A673 (cell line): ENCODE measurements at regions not wholly inside any gene's neighbourhood (a gene's known extent, or its start where the extent isn't known, plus 50 kb on each side); places are given as distances from the start of the nearest gene placed in this dataset.

Source experiments
- EZH2 ChIP-seq: fragments of 200-600 bp; sonication (generic); IDR thresholded peaks from 2 replicates; pipeline ENCODE4 v1.6.1; 2017; ENCODE audit warnings: borderline replicate concordance, low read depth, mild to moderate bottlenecking, mixed read lengths, antibody characterized with exemption, low read length; ENCODE audit not compliant: poor library complexity, severe bottlenecking
- TF ChIP-seq, protein P1 (sequence below): fragments of 300-800, 200-600 bp; sonication (generic); conservative IDR thresholded peaks from 2 replicates; pipeline ENCODE4 v1.5.1; 2017; ENCODE audit warnings: low read depth, mild to moderate bottlenecking, antibody characterized with exemption, low read length, moderate library complexity, mixed read lengths

DNA sequence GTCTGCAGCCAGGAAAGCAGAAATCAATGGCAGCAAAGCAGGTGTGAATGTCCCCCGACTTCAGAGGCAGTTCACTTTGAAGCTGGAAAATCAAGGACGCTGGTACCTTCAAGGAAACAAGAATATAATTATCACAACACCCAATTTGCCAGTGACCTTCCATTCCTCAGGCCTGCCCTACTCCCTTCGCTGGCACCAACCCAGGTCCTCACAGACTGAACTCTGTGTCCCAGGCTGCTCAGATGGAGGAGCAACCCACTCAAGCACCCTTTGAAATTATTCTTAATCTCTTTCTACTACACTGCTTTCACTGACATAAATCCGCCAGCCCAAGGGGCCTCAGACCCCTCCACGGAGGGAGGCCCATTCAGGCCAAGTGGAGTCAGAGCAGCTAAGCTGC lies 64.7 kb upstream of the WT1 start:
- TF ChIP-seq, protein P1, sequence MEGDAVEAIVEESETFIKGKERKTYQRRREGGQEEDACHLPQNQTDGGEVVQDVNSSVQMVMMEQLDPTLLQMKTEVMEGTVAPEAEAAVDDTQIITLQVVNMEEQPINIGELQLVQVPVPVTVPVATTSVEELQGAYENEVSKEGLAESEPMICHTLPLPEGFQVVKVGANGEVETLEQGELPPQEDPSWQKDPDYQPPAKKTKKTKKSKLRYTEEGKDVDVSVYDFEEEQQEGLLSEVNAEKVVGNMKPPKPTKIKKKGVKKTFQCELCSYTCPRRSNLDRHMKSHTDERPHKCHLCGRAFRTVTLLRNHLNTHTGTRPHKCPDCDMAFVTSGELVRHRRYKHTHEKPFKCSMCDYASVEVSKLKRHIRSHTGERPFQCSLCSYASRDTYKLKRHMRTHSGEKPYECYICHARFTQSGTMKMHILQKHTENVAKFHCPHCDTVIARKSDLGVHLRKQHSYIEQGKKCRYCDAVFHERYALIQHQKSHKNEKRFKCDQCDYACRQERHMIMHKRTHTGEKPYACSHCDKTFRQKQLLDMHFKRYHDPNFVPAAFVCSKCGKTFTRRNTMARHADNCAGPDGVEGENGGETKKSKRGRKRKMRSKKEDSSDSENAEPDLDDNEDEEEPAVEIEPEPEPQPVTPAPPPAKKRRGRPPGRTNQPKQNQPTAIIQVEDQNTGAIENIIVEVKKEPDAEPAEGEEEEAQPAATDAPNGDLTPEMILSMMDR: no peak
- TF ChIP-seq EZH2: no peak
